ENCODE measurements at regions not wholly inside any gene's neighbourhood (a gene's known extent, or its start where the extent isn't known, plus 50 kb on each side); places are given as distances from the start of the nearest gene placed in this dataset.

DNA sequence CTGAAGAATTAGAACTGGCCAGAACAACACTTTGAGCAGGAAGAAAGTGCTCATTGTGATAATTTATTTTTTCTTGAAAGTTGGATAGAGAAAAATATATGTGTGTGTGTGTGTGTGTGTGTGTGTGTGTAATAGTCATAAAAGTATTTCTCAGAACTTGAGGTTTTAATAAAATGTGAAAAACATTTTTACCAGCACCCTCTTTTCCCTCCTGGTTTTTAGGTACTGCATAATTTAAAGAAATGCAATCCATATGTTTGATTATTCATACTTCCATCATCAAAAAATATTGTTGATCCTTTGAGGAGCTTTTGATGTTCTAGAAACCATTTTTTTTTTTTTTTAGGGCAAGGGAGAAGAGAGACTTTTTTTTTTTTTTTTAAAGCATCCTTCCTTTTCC lies 66.8 kb upstream of the JUN start:
- Histone ChIP-seq H3K4me2 (ENCODE audit: control insufficient read depth, extremely low read depth, insufficient read depth, low read depth, low read length) (no peak overlapping the region), H3K79me2 (ENCODE audit: control insufficient read depth, insufficient read depth, low read length) (no peaks in the 10 kb centered on the region), H3K9me3 (ENCODE audit: control insufficient read depth, low read depth, low read length) (no peaks in the 10 kb centered on the region), H3K27ac (ENCODE audit: control insufficient read depth, insufficient read depth, low read length) (no peak overlapping the region), H2AFZ (ENCODE audit: control insufficient read depth, low read length) (no peak overlapping the region), H3K4me3 (ENCODE audit: control insufficient read depth in 2 of 3, extremely low read depth in 1 of 3, insufficient read depth in 2 of 3, low read depth in 1 of 3, low read length in 3 of 3) (no peak overlapping the region), H3K9ac (ENCODE audit: control insufficient read depth, extremely low read depth, insufficient read depth, low read length) (no peak overlapping the region), H4K20me1 (ENCODE audit: control insufficient read depth, extremely low read depth, insufficient read depth, low read length) (no peaks in the 10 kb centered on the region), H3K36me3 (ENCODE audit: control insufficient read depth in 2 of 2, extremely low read depth in 1 of 2, insufficient read depth in 2 of 2, low read length in 2 of 2) (no peaks in the 10 kb centered on the region), H3K9me1 (ENCODE audit: control insufficient read depth, extremely low read depth, insufficient read depth, low read length) (no peaks in the 10 kb centered on the region), H3K27me3 (ENCODE audit: control insufficient read depth, extremely low read depth, insufficient read depth, low read length) (no peaks in the 10 kb centered on the region), H3K4me1 (ENCODE audit: control insufficient read depth, extremely low read depth, insufficient read depth, low read length) (peaks cover 38% of the 10 kb centered on the region)
- TF ChIP-seq, protein P1, sequence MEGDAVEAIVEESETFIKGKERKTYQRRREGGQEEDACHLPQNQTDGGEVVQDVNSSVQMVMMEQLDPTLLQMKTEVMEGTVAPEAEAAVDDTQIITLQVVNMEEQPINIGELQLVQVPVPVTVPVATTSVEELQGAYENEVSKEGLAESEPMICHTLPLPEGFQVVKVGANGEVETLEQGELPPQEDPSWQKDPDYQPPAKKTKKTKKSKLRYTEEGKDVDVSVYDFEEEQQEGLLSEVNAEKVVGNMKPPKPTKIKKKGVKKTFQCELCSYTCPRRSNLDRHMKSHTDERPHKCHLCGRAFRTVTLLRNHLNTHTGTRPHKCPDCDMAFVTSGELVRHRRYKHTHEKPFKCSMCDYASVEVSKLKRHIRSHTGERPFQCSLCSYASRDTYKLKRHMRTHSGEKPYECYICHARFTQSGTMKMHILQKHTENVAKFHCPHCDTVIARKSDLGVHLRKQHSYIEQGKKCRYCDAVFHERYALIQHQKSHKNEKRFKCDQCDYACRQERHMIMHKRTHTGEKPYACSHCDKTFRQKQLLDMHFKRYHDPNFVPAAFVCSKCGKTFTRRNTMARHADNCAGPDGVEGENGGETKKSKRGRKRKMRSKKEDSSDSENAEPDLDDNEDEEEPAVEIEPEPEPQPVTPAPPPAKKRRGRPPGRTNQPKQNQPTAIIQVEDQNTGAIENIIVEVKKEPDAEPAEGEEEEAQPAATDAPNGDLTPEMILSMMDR (optimal IDR thresholded peaks at IDR 0.05 in 1 of 3, IDR thresholded peaks at IDR 0.05 in 1 of 3, conservative IDR thresholded peaks at IDR 0.05 in 1 of 3; ENCODE audit: extremely low read depth in 1 of 3, insufficient read depth in 2 of 3, low read length in 3 of 3): no peak
- no peak for TF ChIP-seq EZH2 (IDR thresholded peaks at IDR 0.05; ENCODE audit: low read length)
- FAIRE-seq: no peak
- dilution Hi-C loops (cut with MboI; ENCODE audit: extremely low pct_ligation_motif_present, low sequenced_read_pairs): no loop called here
- DNase-seq (ENCODE audit: low read depth, low spot score): no peak

DNA sequence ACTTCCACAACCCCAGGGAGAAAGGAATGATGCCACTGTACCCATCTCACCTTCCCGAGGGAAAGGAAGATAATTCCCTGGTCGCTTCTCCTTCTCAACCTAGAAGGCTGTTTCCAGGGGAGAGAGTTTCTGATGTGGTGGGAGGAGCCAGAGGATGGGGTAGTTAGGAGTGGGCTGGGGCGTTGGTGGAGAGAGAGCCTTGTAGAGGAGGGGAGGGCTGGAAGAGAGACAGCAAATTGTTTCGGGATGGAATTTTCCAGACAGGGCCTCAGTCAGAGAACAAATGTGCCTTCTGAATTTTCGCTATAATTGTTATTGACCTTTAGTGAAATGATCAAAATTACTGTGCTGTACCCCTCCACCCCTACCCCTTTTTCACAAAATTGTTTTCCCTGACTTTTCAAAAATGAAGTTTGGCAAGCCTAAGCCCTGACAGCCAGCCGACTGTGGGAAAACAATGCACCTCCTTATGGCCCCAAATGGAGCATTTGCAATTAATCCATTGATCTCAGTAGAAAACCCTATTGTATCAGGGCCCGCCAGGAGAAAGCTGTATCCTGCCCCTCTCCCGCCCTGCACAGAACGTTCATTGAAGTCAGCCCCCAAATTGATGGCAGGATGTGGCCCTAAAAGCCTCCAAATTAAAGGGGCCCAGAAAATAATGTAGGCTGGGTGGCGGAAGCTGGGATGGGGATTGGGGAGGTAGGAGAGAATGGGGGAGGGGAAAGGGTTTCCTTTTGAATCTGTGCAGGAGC lies 69.1 kb upstream of the JUN start:
- FAIRE-seq (no peak), DNase-seq (ENCODE audit: low read depth, low spot score) (no peak)
- Histone ChIP-seq H3K36me3 (ENCODE audit: control insufficient read depth in 2 of 2, extremely low read depth in 1 of 2, insufficient read depth in 2 of 2, low read length in 2 of 2) (no peaks in the 10 kb centered on the region), H3K9ac (ENCODE audit: control insufficient read depth, extremely low read depth, insufficient read depth, low read length) (no peak overlapping the region), H3K27me3 (ENCODE audit: control insufficient read depth, extremely low read depth, insufficient read depth, low read length) (no peaks in the 10 kb centered on the region), H3K9me3 (ENCODE audit: control insufficient read depth, low read depth, low read length) (no peaks in the 10 kb centered on the region), H3K4me1 (ENCODE audit: control insufficient read depth, extremely low read depth, insufficient read depth, low read length) (peaks cover 35% of the 10 kb centered on the region), H4K20me1 (ENCODE audit: control insufficient read depth, extremely low read depth, insufficient read depth, low read length) (no peaks in the 10 kb centered on the region), H3K4me3 (ENCODE audit: control insufficient read depth in 2 of 3, extremely low read depth in 1 of 3, insufficient read depth in 2 of 3, low read depth in 1 of 3, low read length in 3 of 3) (no peak overlapping the region), H3K27ac (ENCODE audit: control insufficient read depth, insufficient read depth, low read length) (no peak overlapping the region), H3K4me2 (ENCODE audit: control insufficient read depth, extremely low read depth, insufficient read depth, low read depth, low read length) (no peak overlapping the region), H3K9me1 (ENCODE audit: control insufficient read depth, extremely low read depth, insufficient read depth, low read length) (no peaks in the 10 kb centered on the region), H2AFZ (ENCODE audit: control insufficient read depth, low read length) (no peak overlapping the region), H3K79me2 (ENCODE audit: control insufficient read depth, insufficient read depth, low read length) (no peaks in the 10 kb centered on the region)
- TF ChIP-seq, protein P1 (optimal IDR thresholded peaks at IDR 0.05 in 1 of 3, IDR thresholded peaks at IDR 0.05 in 1 of 3, conservative IDR thresholded peaks at IDR 0.05 in 1 of 3; ENCODE audit: extremely low read depth in 1 of 3, insufficient read depth in 2 of 3, low read length in 3 of 3): no peak
- no peak for TF ChIP-seq EZH2 (IDR thresholded peaks at IDR 0.05; ENCODE audit: low read length)
- dilution Hi-C loops (cut with MboI; ENCODE audit: extremely low pct_ligation_motif_present, low sequenced_read_pairs): no loop called here
